ENCODE measurements at regions not wholly inside any gene's neighbourhood (a gene's known extent, or its start where the extent isn't known, plus 50 kb on each side); places are given as distances from the start of the nearest gene placed in this dataset.

DNA sequence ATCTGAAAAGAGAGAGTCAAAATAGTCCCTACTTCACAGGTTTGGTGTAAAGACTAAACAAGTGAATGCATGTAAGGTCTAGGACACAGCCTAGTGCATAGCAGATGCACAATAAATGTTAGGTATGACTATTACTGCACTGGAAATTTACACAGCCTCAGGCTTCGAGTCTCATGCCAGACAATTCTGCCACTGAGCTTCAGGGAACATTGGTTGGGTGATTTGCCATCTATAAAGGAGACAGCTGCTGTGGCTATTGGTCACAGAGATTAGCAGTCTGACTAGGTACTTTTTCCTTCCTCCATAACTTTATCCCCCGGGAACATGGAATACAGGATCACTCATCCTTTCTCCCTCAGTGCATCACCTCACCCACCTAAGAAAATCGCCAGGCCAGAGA lies 89.2 kb downstream of the FAM124B start:
- Histone ChIP-seq H3K4me2 (ENCODE audit: control insufficient read depth, extremely low read depth, insufficient read depth, low read depth, low read length) (no peak overlapping the region), H4K20me1 (ENCODE audit: control insufficient read depth, extremely low read depth, insufficient read depth, low read length) (no peaks in the 10 kb centered on the region), H3K9me1 (ENCODE audit: control insufficient read depth, extremely low read depth, insufficient read depth, low read length) (no peaks in the 10 kb centered on the region), H3K4me3 (ENCODE audit: control insufficient read depth in 2 of 3, extremely low read depth in 1 of 3, insufficient read depth in 2 of 3, low read depth in 1 of 3, low read length in 3 of 3) (no peak overlapping the region), H2AFZ (ENCODE audit: control insufficient read depth, low read length) (no peak overlapping the region), H3K4me1 (ENCODE audit: control insufficient read depth, extremely low read depth, insufficient read depth, low read length) (no peaks in the 10 kb centered on the region), H3K79me2 (ENCODE audit: control insufficient read depth, insufficient read depth, low read length) (no peaks in the 10 kb centered on the region), H3K9me3 (ENCODE audit: control insufficient read depth, low read depth, low read length) (no peaks in the 10 kb centered on the region), H3K36me3 (ENCODE audit: control insufficient read depth in 2 of 2, extremely low read depth in 1 of 2, insufficient read depth in 2 of 2, low read length in 2 of 2) (no peaks in the 10 kb centered on the region), H3K27me3 (ENCODE audit: control insufficient read depth, extremely low read depth, insufficient read depth, low read length) (no peaks in the 10 kb centered on the region), H3K27ac (ENCODE audit: control insufficient read depth, insufficient read depth, low read length) (no peak overlapping the region), H3K9ac (ENCODE audit: control insufficient read depth, extremely low read depth, insufficient read depth, low read length) (no peak overlapping the region)
- dilution Hi-C loops (cut with MboI; ENCODE audit: extremely low pct_ligation_motif_present, low sequenced_read_pairs): no loop called here
- TF ChIP-seq EZH2 (IDR thresholded peaks at IDR 0.05; ENCODE audit: low read length): no peak
- TF ChIP-seq, protein P1, sequence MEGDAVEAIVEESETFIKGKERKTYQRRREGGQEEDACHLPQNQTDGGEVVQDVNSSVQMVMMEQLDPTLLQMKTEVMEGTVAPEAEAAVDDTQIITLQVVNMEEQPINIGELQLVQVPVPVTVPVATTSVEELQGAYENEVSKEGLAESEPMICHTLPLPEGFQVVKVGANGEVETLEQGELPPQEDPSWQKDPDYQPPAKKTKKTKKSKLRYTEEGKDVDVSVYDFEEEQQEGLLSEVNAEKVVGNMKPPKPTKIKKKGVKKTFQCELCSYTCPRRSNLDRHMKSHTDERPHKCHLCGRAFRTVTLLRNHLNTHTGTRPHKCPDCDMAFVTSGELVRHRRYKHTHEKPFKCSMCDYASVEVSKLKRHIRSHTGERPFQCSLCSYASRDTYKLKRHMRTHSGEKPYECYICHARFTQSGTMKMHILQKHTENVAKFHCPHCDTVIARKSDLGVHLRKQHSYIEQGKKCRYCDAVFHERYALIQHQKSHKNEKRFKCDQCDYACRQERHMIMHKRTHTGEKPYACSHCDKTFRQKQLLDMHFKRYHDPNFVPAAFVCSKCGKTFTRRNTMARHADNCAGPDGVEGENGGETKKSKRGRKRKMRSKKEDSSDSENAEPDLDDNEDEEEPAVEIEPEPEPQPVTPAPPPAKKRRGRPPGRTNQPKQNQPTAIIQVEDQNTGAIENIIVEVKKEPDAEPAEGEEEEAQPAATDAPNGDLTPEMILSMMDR (optimal IDR thresholded peaks at IDR 0.05 in 1 of 3, IDR thresholded peaks at IDR 0.05 in 1 of 3, conservative IDR thresholded peaks at IDR 0.05 in 1 of 3; ENCODE audit: extremely low read depth in 1 of 3, insufficient read depth in 2 of 3, low read length in 3 of 3): no peak
- no peak for FAIRE-seq
- no peak for DNase-seq (ENCODE audit: low read depth, low spot score)

DNA sequence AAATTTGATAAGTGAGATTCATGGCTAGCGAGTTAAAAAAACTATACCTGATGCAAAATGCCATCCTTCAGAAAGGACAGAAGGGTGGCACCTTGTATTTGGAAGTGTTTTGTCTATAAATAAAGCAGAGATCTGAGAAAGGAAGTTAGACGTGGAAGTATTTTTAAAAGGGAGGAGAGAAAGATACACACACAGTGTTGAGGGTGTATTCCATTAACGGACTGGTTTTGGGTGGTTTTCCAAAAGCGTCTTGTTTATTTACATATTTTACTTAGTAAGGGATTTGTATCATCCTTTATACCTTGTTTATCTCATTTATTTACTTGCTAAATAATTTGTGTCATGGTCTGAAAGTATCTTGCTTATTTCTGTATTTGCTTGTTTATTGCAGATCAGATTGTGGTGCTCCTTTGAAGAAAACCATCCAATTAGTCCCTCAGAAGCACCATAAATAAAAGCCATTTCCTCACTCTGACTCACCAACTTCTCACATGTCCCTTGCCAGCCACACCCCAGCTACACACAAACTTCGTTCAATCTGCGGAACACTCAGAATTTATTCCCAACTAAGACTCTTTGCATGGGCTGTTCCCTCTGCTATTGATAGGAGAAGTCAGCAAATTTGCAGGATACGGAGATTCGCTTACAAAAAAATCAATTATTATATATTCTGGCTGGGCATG lies 90.8 kb downstream of the FAM124B start:
- Histone ChIP-seq H3K36me3 (ENCODE audit: control insufficient read depth in 2 of 2, extremely low read depth in 1 of 2, insufficient read depth in 2 of 2, low read length in 2 of 2) (no peaks in the 10 kb centered on the region), H4K20me1 (ENCODE audit: control insufficient read depth, extremely low read depth, insufficient read depth, low read length) (no peaks in the 10 kb centered on the region), H3K4me1 (ENCODE audit: control insufficient read depth, extremely low read depth, insufficient read depth, low read length) (no peaks in the 10 kb centered on the region), H3K4me3 (ENCODE audit: control insufficient read depth in 2 of 3, extremely low read depth in 1 of 3, insufficient read depth in 2 of 3, low read depth in 1 of 3, low read length in 3 of 3) (no peak overlapping the region), H3K9me3 (ENCODE audit: control insufficient read depth, low read depth, low read length) (no peaks in the 10 kb centered on the region), H3K79me2 (ENCODE audit: control insufficient read depth, insufficient read depth, low read length) (no peaks in the 10 kb centered on the region), H2AFZ (ENCODE audit: control insufficient read depth, low read length) (no peak overlapping the region), H3K27me3 (ENCODE audit: control insufficient read depth, extremely low read depth, insufficient read depth, low read length) (no peaks in the 10 kb centered on the region), H3K9ac (ENCODE audit: control insufficient read depth, extremely low read depth, insufficient read depth, low read length) (no peak overlapping the region), H3K9me1 (ENCODE audit: control insufficient read depth, extremely low read depth, insufficient read depth, low read length) (no peaks in the 10 kb centered on the region), H3K27ac (ENCODE audit: control insufficient read depth, insufficient read depth, low read length) (no peak overlapping the region), H3K4me2 (ENCODE audit: control insufficient read depth, extremely low read depth, insufficient read depth, low read depth, low read length) (no peak overlapping the region)
- DNase-seq (ENCODE audit: low read depth, low spot score) (no peak), FAIRE-seq (no peak)
- dilution Hi-C loops (cut with MboI; ENCODE audit: extremely low pct_ligation_motif_present, low sequenced_read_pairs): no loop called here
- TF ChIP-seq, protein P1 (optimal IDR thresholded peaks at IDR 0.05 in 1 of 3, IDR thresholded peaks at IDR 0.05 in 1 of 3, conservative IDR thresholded peaks at IDR 0.05 in 1 of 3; ENCODE audit: extremely low read depth in 1 of 3, insufficient read depth in 2 of 3, low read length in 3 of 3): no peak
- no peak for TF ChIP-seq EZH2 (IDR thresholded peaks at IDR 0.05; ENCODE audit: low read length)
